GM18505 (cell line): ENCODE measurements at regions not wholly inside any gene's neighbourhood (a gene's known extent, or its start where the extent isn't known, plus 50 kb on each side); places are given as distances from the start of the nearest gene placed in this dataset.
"Not testable (repeated sequence)": the region's sequence is repeated elsewhere in the genome, so short reads cannot be mapped to it uniquely, and the experiment has no call there.

Experiments
- ATAC-seq: cut with Tn5 transposase; IDR thresholded peaks from one replicate; pipeline ENCODE4 v1.9.1; 2021; ENCODE audit not compliant: unreplicated experiment
- POLR2A ChIP-seq: IDR thresholded peaks from 4 replicates; pipeline ENCODE4 v1.6.1; 2011; ENCODE audit warnings: borderline replicate concordance; ENCODE audit not compliant: insufficient read depth, insufficient read length; ENCODE audit errors: extremely low read depth

DNA sequence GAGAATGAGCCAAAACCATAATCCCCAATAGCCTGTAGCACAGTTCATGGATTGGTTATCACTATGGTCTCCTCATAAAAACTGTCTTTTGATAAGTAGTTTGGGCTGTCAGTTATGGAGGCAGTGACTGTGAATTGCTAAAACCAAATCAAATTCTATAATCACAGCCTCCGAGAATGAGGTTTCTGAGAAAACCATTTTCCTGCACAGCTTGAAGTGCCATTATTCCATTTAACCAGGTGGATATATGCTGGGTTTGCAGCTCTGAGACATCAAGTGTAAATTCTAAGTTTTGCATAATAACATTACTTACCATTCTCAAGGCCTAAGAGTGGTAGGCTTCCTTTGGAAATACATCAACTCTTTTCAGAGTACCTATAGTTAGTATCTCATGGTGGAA, 485.4 kb downstream of the FRK start:
- no peak for TF ChIP-seq POLR2A
- ATAC-seq: no peak

DNA sequence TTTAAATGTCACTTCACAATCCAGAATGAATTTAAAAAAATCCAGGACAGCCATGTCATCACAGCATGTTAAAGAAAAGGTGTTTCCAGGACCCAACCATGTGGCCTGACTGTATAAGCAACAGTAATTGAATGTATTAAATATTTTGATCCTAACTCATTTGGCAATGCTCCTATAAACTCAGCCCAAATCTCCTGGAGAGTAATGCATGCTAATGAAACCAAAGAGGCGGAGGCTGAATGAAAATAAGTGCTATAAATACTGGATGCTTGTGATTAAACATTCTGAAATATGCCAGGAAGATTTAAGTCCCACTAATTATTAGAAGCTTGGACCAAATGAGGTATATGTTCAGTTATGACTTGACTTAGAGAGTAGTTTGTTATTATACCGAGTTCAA, 486.8 kb downstream of the FRK start:
- no peak for ATAC-seq
- TF ChIP-seq POLR2A: no peak

DNA sequence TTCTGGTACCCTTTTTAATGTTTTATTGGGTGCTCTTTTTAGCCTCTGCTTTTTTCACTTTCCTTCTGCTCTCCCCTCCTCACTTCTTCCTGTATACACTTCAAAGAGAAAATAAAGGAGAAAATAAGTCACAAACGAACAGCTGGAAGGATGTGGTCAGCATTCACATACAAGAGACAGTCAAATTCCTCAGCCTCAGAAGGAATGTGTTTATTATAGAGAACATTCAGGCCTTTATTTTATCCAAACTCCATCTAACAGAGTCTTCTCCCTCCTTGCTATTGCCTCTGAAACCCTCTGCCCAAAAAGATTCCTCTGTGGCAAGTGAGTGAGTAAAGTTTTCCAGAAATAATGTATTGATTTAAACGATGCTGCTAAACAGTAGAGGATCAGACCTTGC, 490.4 kb downstream of the FRK start:
- ATAC-seq: no peak
- no peak for TF ChIP-seq POLR2A

DNA sequence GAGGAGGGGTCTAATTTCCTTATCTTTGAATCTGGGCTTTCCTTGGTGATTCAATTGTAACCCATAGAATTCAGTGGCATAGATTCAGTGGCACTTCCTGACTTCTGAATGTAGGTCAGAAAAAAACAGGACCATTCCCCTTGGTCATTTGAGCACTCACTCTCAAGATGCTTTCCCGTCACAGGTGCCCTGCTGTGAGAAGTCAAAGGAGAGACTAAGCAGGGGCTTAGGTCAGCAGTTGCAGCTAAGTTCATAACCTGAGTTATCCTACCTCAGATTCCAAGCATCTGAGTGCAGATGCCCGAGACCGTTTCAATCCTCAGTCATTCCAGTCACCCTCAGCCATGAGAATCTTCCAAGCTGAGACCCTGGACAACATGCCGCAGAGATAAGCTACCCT, 506.6 kb downstream of the FRK start:
- no peak for TF ChIP-seq POLR2A
- ATAC-seq: no peak

DNA sequence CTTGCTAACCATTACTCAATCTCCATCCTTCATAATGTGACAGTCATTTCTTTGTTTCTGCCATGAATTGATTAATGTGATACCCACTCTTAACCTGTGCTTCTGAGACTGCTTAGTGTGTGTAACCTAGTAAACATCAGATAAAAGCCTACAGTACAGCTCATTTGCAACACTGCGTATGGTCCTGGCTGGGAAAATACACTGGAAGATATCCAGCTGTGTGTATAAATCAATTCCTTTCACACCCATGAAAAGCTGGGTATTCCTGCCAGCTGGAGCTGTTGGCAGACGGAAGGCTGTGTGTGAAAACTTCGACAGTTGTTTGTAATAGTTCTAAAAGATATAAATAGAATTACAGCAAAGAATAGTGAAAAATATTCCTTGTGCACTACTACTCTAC, 509.2 kb downstream of the FRK start:
- ATAC-seq: no peak
- TF ChIP-seq POLR2A: no peak

DNA sequence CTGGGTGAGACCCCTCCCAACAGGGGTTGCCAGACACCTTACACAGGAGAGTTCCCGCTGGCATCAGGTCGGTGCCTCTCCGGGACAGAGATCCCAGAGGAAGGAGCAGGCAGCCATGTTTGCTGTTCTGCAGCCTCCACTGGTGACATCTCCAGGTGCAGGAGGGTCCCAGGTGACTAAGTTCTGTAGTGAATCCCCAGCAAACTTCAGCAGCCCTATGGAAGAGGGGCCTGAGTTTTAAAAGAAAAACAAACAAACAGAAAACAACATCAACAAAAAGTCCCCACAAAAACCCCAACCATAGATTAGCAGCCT, 515.1 kb downstream of the FRK start:
- ATAC-seq: no peak
- no peak for TF ChIP-seq POLR2A

DNA sequence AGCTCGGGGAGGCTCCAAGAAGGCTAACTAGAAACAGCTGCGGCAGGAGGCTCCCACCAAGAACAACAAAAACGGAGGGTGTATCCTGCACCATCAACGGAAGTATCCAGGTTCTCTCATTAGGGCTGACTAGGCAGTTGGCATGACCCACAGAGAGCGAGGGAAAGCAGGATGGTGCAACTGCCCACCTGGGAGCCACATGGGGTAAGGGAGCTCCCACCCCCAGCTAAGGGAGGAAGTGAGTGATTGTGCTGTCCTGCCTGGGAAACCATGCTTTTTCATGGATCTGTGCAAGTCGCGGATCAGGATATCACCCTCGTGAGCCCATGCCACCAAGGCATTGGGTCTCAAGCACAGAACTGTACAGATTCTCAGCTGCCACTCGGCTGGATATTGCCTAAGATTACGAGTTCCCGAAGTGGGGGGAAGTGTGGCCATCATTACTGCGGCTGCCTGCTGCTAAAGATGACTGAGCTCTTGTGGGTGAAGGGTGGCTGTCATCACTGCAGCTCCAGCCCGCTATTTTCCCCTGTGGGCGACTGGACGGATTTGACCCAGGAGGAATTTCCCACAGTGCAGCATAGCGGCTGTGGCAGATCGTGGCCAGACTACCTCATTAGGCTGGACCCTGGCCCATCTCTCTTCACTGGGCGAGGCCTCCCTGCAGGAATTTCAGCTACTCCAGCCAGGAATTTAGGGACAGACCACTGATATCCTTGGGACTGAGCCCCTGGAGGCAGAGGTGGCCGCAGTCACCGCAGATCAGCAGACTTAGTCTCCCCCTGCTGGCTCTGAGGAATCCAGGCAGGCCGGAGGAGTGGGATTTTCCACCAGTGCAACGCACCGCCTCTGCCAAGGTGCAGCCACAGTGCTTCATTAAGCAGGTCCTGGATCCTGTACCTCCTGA, 515.7 kb downstream of the FRK start:
- ATAC-seq: no peak
- no peak for TF ChIP-seq POLR2A

DNA sequence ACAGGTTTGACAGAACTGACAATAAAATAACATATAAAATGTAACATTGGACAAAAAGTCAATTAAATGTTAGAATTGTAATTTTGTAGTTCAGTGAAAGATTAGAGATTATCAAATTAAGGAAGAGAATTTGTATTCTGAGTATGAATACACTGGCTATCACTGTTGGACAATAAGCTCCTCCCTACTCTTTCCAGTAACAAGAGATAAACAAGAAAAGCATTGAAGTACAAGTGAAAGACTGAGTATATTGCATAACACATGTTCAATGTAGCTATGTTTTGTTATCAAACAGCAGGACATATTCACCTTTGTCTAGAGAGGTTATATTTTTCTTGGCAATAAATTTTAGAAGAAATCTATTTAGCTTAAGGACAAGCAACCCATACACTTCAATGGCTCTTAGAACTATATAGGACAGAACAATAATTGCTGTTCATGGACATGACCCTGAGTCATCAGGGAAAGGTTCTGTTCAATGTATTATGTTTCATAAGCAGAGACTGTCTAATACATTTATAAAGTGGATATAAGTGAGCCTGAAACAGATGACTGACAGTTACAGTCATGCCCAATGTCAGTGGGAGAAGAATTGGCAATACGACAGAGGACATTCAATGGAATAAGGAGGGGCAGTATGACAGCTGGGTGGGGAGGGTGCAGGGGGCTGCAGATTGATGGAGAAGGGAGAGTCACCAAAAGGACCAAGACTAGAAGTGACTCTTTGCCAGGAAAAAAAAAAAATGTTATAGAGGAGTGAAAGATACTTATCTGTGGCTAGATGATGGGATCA, 520.4 kb downstream of the FRK start:
- no peak for TF ChIP-seq POLR2A
- ATAC-seq: no peak

DNA sequence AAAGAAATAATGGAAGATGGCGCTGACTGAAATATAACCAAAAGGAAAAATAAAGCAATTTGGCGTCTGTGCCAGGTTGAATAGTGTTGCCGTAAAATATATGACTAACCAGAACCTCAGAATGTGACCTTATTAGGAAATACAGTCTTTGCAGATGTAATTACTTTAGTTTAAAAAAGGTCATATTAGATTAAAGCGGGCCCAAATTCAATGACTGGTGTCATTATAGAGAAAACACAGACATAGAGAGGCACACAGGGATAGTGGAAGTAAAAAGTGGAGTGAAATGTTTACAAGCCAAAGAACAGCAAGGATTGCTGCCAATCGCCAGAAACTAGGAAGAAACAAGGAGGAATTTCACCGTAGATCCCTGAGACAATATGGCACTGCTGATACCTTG, 521.2 kb downstream of the FRK start:
- no peak for ATAC-seq
- no peak for TF ChIP-seq POLR2A

DNA sequence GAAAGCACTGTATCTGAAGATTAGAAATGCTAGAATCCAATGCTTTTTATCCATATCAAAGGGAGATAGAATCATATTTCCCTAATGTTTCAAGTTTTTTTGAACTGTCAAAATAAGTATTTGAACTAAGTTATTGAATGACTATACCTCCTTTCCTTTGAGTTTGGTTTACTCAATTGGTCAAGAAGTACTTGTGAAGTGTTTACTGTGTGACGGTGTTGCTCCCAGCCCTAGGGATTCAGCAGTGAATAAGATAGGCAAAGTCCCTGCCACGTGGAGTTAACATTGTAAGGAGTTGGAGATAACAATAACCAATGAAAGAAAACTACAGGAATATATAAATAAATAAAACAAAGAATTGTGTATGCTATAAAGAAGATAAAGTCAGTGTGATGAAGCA, 535.9 kb downstream of the FRK start:
- no peak for ATAC-seq
- TF ChIP-seq POLR2A: no peak

DNA sequence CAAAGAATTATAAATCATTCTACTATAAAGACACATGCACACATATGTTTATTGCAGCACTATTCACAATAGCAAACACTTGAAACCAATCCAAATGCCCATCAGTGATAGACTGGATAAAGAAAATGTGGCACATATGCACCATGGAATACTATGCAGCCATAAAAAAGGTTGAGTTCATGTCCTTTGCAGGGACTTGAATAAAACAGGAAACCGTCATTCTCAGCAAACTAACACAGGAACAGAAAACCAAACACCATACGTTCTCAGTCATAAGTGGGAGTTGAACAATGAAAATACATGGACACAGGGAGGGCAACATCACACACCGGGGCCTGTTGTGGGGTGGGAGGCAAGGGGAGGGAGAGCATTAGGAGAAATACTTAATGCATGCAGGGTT, 538.9 kb downstream of the FRK start:
- ATAC-seq: not testable (repeated sequence)

DNA sequence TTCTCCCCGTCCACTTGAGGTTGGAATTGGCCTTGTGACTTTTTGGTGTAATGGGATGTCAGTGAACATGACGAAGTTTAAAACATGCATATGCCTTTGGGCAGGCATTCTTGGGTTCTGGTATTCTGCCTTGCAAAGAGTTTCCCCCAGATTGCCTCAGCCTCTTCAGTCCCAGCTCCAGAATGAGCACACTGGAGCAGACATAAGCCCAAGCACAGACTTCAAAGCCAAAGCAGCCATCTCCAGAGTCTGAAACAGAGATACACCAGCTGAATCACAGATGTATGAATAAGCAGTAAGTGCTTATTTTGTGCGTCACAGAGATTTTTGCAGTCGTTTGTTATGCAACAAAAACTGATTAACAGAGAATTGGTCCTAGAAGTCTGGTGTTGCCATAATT, 546.0 kb downstream of the FRK start:
- ATAC-seq: no peak
- no peak for TF ChIP-seq POLR2A

DNA sequence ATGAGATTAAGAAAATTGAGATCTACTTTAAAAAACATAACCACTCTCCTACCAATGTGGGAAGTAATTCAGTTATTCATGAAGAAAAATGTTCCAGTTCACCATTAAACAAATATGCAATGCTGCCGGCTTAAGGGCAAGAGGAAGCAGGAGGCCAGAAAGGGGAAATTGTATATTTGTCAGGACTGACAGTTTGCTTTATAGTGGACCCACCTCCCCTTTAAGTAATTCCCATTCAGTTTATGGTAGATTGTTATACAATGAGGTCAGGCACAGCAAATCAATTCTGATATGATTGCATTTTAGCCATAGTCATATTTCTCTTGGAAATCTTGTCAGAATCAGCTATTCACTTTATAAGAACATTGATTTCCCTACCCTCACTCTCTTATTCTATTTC, 547.8 kb downstream of the FRK start:
- ATAC-seq: no peak
- no peak for TF ChIP-seq POLR2A

DNA sequence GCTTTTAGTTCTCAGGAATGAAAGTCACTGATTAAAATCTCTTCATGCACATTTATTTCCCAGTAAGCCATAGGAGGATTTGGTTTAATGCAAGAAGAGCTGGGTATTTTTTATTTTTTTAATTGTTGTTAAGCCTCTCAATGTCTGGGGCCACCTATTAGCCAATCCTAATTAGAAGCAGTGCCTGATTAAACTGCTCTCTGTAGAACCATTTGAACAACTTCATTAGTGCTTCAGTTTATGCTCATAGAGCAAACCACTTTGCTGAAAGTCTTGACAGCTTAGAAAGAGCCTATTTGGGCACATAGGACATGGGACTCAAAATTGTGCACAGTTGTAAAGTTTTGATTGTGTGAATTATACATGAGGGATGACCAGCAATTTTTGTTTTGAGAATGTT, 548.9 kb downstream of the FRK start:
- no peak for TF ChIP-seq POLR2A
- no peak for ATAC-seq

DNA sequence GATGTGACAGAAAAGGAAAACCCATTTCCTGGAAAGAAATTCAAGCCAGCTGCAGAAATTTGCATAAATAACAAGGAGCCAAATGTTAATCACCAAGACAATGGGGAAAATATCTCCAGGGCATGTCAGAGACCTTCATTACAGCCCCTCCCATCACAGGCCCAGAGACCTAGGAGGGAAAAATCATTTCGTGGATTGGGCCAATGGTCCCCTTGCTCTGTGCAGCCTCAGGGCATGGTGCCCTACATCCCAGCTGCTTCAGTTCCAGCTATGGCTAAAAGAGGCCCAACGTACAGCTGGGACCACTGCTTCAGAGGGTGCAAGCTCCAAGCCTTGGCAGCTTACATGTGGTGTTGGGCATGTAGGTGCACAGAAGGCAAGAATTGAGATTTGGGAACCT, 558.3 kb downstream of the FRK start:
- ATAC-seq: not testable (repeated sequence)

DNA sequence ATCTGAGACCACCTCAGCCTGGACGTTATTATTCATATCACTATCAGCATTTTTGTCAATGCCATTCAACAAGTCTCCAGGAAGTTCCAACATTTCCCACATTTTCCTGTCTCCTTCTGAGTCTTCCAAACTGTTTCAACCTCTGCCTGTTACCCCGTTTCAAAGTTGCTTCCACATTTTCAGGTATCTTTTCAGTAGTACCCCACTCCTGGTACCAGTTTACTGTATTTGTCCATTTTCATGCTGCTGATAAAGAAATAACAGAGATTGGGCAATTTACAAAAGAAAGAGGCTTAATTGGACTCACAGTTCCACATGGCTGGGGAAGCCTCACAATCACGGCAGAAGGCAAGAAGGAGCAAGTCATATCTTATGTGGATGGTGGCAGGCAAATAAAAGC, 565.5 kb downstream of the FRK start:
- no peak for TF ChIP-seq POLR2A
- ATAC-seq: no peak
